ENCODE measurements at regions not wholly inside any gene's neighbourhood (a gene's known extent, or its start where the extent isn't known, plus 50 kb on each side); places are given as distances from the start of the nearest gene placed in this dataset.

GRCh38 chr14:98551028-98551427, 721.0 kb downstream of the BCL11B start:
- DNase-seq = no peak

DNA sequence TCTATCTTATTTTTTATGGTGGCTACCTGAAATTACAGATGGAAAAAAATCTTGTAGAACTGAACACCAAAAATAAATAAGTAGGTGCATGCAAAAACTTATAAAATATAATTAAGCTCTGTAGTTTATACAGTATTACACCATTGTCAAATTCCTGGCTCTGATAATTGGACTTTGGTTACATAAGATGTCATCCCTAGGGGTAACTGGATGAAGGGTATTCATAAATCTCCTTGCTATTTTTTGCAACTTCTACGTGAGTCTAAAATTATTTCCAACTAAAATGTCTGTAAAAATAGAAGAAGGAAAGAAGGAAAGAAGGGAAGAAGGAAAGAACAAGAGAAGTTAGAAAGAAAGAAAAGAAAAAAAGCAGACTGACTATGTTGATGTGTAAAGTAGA, 716.6 kb downstream of the BCL11B start:
- DNase-seq = no peak

- peak; percentile 75 for DNase-seq
These were observed 708.0 kb downstream of the BCL11B start for GRCh38 chr14:98564006-98564405.

DNA sequence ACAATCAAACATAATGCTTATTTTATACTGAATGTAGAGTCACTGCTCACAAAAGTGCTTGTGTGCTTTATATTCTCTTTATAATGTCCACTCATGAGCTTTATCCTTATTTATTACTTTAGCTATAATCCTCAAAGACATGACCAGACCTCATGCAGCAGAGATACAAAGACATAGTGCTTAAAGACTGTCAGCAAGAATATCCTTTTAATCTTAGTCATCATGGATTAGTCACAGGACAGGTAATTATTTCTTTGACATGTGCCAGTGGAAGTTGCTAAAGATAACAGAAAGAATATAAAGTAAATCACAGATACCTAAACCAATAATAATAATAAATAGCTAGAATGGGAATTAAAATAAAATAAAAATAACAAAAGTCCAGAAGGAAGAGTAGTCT, 707.5 kb downstream of the BCL11B start:
- no peak for DNase-seq

DNA sequence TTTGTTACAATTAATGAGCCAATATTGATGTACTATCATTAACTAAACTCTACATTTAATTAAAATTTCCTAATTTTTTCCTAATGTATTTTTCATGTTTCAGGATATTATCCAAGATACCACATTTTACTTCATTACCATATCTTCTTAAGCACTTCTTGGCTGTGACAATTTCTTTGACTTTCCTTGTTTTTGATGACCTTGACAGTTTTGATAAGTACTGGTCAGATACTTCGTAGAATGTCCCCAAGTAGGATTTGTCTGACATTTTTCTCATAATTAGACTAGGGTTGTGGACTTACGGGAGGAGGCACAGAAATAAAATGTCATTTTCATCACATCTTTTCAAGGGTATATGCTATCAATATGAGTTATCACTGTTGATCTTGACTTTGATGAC, 700.9 kb downstream of the BCL11B start:
- DNase-seq = no peak

GRCh38 chr14:98573082-98573481, 698.9 kb downstream of the BCL11B start:
- DNase-seq = no peak

- DNase-seq = no peak
These were observed 695.5 kb downstream of the BCL11B start for GRCh38 chr14:98576463-98576862.

DNA sequence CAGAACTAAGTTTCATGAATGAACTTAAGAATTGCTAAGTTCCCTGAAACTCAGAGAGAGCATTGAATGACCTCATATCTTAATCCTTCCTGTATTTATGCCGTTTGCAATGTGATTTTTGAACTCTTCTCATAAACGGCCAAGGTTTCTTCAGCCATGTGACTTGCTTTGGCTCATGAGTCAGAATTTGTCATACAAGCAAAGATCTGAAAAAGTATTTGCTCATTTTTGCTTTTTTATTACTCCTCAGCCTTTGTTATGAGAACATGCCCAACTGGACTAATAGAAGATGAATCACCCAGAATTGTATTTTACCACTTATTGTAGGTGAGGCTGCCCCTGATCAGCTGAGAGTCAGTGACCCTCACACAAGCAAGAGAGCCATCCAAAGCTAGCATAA, 693.8 kb downstream of the BCL11B start:
- DNase-seq = no peak

GRCh38 chr14:98579140-98579539, 692.9 kb downstream of the BCL11B start:
- DNase-seq = no peak

GRCh38 chr14:98580131-98580678, 691.8 kb downstream of the BCL11B start:
- no peak for DNase-seq

GRCh38 chr14:98582276-98582675, 689.7 kb downstream of the BCL11B start:
- DNase-seq = no peak

DNA sequence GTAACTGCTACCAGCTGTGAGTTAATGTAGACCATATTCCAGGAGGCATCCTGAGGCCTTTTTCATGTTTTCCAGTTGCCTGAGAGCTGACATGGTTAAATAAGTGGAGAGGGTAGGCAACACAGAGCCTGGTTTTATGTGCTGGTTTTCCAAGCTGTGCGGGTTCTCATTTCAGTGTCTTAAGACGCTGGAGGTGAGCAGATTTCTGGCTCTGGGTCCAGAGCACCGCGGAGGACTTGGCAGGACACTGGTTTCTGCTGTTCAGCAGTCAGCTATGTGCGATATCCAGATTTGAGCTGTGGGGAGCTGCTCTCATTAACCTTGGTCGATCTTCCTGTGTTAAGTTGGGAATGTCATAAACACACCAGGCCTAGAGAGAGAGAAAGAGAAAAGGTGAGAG, 680.8 kb downstream of the BCL11B start:
- no peak for DNase-seq

- no peak for DNase-seq
These were observed 679.3 kb downstream of the BCL11B start for GRCh38 chr14:98592611-98593170.

DNA sequence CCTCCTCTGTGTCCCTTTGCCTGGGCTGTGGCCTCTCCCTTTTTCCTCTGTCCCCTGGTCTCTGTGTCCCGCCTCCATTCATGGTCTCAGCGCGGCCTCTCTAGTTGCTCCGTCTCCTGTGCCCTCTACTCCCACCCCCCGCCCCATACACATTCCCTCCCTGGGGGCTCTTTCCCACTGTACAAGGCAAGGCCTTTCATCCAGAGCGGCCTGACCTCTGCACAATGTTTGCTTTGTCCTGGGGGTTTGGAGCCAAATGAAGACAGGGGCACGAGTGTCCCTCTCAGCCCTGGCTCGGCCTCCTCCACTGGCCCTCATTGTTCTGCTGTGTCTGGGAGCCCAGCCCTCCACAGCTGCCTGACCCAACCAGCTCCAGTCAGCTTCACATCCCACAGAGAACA, 678.6 kb downstream of the BCL11B start:
- DNase-seq = peak; percentile 76

- no peak for DNase-seq
These were observed 677.8 kb downstream of the BCL11B start for GRCh38 chr14:98594156-98594555.

DNA sequence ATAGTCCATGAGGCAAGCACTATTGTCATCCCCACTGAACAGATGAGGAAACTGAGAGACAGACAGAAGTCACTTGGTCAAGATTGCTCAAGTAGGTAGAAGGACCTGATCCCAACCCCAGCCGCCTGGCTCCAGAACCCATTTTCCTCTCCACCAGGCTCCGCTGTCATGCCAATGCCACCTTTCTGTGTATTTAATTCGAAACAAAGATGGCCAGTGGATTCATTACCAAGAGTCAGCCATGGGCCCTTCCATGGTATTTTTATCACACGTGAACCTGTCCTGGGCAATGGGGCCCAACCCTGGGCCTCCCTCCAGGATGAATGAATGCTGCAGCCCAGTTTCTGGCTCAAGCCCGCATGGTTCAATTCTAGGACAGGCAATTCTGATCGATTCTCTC, 673.4 kb downstream of the BCL11B start:
- DNase-seq = no peak

DNA sequence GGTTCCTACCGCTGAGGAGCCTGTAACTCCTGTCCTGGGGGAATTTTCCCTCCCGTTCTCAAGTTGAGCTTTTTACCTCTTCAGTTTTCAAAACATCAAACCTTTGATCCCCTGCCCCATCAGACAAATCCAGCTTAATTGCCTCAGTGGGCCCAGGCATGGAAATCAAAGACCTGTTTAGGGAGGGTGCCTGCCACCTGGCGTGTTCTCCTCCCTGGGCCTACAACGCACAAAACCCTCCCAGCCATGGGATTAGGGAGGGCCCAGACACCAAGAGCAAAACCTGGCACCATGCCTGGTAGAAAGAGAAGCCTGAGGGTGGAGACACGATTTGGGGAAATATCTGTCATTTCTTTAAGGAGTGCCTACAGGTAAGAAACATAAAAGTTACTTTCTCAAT, 672.9 kb downstream of the BCL11B start:
- no peak for DNase-seq

- no peak for DNase-seq
These were observed 669.0 kb downstream of the BCL11B start for GRCh38 chr14:98602983-98603382.

DNA sequence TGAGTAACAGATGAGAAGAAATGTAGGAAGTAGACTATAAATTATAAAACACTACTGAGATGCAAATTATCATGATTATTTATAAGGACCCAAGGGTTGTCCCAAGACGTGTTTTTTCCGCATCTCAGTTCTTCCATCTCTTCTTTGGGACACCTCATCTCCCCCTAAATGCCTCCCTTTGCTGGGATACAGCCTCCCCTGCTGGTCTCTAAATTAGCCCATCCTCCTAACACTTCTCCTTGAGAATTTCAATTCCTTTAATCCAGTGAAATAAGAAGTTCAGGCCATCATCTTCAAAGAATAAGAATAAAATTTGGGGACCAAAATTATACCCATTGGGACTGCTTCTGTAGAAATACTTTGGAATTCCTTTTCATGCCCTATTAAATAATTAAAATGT, 667.0 kb downstream of the BCL11B start:
- no peak for DNase-seq

DNA sequence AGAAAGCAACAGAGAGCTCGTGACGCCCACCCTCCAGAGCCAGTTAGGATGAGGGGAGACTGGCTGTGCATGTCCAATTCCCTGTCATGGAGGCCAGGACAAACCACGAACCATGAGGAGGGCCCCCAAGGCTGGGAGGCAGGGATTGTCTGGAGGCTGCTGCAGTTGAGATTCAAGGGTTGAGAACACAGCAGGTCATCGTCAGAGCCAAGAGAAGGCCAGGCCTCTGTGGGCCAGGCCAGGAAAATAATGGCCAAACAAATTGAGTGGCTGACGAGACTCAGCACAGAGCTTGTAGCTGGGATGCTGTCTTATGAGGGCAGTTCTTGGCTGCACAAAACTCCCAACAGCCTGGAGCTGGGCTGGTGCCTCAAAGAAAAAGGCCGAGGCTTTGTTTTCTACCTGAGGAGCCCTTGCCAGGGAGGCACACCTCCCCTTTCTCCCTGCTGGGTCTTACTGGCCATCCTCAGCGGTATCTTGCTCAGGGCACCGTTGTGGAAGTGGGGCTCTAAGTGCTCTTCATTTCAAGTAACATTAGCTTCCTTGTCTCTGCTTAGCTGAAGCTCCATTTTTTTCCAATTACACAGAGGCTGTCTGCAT, 665.9 kb downstream of the BCL11B start:
- no peak for DNase-seq

DNA sequence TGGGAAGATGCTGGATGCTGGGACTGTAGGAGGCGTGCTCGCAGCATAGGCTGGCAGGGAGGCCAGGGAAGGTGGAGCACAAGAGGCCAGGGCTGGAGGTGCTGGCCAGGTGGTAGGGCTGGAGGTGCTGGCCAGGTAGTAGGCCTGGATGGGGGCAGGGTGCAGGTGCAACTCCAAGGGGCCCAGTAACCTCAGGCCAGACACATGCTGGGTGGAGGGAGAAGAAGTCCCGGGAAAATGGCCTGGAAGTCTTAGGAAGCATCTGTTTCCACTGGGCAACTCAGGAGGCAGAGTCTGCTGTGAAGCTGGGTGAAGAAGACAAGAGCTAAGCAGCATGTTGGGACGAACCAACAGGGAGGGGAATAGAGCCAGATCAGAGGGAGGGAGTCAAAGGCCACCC, 665.2 kb downstream of the BCL11B start:
- DNase-seq = no peak

DNA sequence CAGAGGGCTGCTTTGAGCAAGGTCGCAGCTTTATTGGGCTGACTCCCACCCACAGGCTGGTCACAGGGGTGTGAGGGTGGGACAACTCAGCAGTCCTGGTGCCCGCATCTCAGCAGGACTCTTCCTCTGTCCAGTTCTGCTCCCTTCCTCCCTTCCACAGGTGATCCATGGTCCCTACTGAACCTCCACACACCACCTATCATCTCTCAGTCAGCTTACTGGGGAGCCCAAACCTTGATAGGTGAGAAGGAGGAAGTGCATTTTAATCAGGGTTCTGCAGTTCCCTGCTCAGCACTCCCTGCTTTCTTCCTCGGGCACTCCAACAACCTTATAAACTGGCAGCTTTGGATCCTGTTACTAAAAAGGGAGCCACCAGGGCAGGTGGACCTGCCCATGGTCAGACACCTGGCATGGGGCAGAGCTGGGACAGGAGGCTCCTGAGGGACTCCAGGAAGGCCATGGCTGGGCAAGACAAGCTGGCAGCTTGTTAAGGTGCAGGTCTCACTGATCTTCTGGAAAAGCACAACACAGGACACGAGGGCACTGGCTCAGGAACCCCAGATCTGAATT, 664.6 kb downstream of the BCL11B start:
- DNase-seq = no peak

DNA sequence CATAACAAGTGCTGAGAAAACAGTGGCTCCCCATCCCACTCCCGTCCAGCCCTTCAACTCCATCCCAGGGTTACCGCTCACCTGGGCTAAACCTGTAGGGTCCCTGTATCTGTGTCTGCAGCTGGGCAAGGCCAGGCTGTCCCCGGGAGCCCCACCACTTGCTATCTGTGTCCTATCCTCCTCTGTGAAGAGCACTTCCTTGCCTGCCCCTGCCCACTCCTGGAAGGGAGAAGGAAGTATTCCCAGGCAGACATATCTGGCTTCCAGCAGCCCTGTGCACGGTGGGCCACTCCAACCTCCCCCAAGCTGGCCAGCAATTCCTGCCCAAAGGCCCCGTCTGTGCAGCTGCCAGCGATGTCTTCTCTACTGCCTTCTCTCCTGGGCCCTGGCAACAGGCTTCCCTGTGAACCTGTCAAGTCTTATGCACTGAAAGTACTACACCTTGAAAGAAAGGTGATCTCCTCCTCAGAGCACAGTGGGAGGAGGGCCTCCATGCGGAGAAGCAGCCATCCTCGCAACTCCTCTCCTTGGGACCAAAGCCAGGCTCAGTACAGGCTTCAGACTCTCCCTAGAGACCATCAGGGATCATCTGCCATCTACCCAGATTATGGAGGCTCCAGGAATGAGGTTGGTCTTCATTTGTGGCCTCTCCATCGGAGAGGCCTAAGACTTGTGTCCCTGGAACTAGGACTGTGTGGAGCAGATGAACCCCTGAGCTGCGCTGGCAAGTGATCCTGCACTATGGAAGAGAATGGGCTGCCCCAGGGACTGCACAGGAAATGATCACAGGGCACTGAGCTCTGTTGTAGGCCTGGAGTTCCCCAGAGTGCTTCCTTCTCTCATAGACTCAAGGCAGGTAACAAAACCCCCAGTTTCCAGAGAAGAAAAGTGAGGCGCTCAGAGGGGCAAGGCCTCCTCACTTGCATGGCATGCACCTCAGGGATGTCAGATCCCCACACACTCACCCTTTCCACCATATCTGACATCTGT, 663.6 kb downstream of the BCL11B start:
- DNase-seq = no peak
